SIG-M5 treated with dmso at 0.1 percent for 504 hours (cell line): ENCODE measurements at regions not wholly inside any gene's neighbourhood (a gene's known extent, or its start where the extent isn't known, plus 50 kb on each side); places are given as distances from the start of the nearest gene placed in this dataset.

ENCODE experiments used
- DNase-seq: peaks from one replicate; lab custom pipeline; 2025; ENCODE audit not compliant: unreplicated experiment; lab: John Stamatoyannopoulos, UW

- DNase-seq = no peak
These were observed 1161.3 kb downstream of the SLITRK1 start for GRCh38 chr13:82720986-82721385.

- no peak for DNase-seq
These were observed 1162.3 kb downstream of the SLITRK1 start for GRCh38 chr13:82719987-82720386.

GRCh38 chr13:82717249-82717648 lies 1165.0 kb downstream of the SLITRK1 start:
- no peak for DNase-seq

GRCh38 chr13:82713687-82714405 lies 1168.4 kb downstream of the SLITRK1 start:
- no peak for DNase-seq

DNA sequence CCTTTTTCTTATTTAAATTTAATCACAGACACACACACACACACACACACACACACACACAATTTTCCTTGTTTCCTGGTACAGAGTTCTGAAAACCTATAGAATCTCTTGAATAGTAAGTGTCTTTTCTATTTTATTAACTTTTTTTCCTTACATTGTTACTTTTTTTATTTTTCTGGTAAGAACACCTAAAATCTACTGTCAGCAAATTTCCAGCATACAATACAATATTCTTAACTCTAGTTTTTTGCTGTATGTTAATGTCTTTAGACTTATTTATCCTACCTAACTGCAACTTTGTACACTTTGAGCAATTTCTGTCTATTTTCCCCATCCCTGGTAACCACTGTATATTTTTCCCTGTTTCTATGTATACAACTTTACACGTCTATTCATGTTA lies 1179.8 kb downstream of the SLITRK1 start:
- no peak for DNase-seq

- DNase-seq = no peak
These were observed 1181.3 kb downstream of the SLITRK1 start for GRCh38 chr13:82701020-82701419.

DNA sequence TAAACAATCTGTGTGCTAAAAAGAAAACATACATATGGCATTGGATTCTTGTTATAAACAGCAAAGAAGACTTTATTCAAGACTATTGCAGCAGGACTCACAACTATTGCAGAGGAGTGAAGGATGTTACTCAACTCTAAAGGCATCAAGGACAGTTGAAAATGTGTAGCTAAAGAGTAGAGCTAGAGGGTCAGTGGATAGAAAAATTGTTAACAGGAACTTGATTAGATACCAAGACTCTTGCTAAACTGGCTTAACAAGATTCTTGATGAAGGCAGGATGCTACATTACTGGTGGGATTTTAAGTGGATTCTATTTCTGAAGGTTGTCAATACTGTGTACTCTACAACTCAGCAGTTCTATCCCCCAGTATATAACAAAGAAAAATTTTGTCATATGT lies 1183.3 kb downstream of the SLITRK1 start:
- DNase-seq = no peak

DNA sequence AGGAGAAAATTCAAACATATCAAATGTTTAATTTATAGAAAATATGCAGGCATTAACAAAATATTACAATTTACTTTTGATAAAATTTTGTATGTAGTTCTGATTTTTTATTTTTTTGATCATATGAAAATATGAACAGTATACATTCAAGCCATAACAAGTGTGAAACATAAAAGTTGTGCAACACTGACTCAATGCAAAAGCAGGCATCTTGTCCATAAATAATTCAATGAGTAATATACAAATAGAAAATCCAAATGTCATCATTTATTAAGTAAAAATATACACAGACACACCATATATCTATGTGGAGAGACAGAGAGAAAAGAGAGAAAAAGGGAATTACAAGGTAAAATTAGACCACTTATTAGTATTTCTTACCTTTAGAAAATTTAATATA lies 1183.9 kb downstream of the SLITRK1 start:
- no peak for DNase-seq

- no peak for DNase-seq
These were observed 1188.7 kb downstream of the SLITRK1 start for GRCh38 chr13:82693607-82694006.

- no peak for DNase-seq
These were observed 1193.8 kb downstream of the SLITRK1 start for GRCh38 chr13:82688400-82688994.

- no peak for DNase-seq
These were observed 1194.4 kb downstream of the SLITRK1 start for GRCh38 chr13:82687884-82688283.

GRCh38 chr13:82681535-82681934 lies 1200.7 kb downstream of the SLITRK1 start:
- DNase-seq = no peak

GRCh38 chr13:82678052-82678451 lies 1204.2 kb downstream of the SLITRK1 start:
- no peak for DNase-seq

GRCh38 chr13:82675024-82675423 lies 1207.2 kb downstream of the SLITRK1 start:
- DNase-seq = no peak

- no peak for DNase-seq
These were observed 1207.7 kb downstream of the SLITRK1 start for GRCh38 chr13:82674546-82674945.

GRCh38 chr13:82672248-82672647 lies 1210.0 kb downstream of the SLITRK1 start:
- no peak for DNase-seq

DNA sequence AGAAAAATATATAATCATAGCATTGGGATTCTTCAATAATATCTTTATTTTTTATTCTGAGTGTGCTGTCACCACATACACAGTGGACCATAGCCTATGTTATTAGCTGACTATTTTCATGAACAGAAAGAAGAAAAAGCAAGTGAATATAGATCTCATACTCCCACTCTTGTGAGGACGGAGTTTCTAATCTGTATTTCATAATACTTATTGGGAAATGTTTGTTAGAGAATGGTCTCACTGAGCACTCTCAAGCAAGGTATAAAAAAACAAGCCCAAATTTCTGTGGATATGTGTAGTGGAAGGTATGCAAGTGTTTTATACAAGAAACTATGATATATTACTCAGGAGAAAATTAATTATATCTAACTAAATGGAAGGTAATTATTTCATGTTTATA lies 1218.1 kb downstream of the SLITRK1 start:
- DNase-seq = no peak

DNA sequence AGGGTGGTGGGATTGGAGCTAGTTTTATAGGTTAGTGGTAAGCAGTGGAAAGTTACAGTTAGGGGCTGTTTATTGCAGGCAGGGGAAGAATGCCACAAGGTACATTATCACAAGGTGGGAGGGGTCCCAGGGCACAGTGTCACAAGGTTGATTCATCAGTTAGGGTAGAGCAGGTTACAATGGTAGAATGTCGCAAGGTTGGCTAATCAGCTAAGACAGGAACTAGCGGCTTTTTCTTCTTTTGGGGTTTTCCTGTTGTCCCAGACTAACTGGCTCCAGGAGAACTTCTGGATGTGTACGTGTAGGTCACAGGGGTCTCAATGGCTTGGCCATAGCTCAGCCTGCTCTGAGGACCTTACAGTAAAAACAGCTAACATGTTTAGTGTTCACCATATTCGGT lies 1221.1 kb downstream of the SLITRK1 start:
- no peak for DNase-seq

DNA sequence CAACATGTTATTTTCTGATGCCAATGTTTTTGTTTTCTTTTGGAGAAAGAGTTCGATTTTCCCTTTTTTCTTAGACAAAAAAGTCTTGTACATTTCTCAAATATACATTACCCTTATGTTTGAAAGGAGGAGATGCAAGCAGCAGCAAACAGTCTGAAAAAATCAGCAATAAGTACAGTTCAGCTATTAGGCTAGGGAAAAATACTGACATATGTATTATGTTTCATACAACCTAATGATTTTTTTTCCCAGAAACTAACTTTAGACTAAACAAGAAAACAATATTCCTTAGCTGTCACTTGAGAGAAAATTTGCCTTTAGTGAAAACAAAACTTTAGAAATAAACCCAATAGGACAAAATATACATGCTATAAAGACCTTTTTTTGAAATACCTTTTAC lies 1223.5 kb downstream of the SLITRK1 start:
- no peak for DNase-seq

DNA sequence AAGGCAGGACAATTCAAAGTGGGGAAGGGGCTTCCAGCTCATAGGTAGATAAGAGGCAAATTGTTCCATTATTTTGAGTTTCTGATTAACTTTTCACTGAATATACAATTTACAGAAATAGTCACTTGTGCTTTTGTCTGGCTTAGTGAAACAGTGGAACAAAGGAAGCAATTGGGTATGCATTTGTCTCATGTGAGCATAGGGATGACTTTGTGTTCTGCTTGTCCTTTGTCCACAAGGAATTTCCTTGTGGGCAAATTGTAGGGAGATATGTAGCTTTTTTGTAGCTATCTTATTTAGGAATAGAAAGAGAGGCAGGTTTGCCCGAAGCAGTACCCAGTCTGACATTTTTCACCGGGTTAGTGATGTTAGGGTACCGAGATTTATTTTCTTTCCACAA lies 1224.8 kb downstream of the SLITRK1 start:
- DNase-seq = no peak

- no peak for DNase-seq
These were observed 1227.1 kb downstream of the SLITRK1 start for GRCh38 chr13:82654861-82655855.

DNA sequence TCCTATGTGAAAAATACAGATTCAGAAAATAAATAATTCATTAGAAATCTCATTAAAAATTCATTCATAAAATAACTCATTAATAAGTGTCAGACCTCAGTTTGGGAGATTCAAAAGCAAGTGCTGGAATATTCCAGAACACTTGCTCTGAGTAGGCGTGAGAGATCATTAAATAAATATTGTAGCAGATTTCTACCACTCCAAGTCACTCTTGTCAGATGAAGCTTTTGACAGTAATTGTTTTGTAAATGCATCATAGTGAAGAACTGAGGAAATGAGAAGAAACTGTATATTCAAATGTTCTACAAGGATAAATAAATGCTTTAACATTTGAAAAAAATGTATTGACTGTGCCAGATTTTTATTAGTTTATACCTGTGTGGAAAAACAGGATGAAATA lies 1228.1 kb downstream of the SLITRK1 start:
- DNase-seq = no peak
